ENCODE measurements at regions not wholly inside any gene's neighbourhood (a gene's known extent, or its start where the extent isn't known, plus 50 kb on each side); places are given as distances from the start of the nearest gene placed in this dataset.
"Not testable (repeated sequence)": the region's sequence is repeated elsewhere in the genome, so short reads cannot be mapped to it uniquely, and the experiment has no call there.

DNA sequence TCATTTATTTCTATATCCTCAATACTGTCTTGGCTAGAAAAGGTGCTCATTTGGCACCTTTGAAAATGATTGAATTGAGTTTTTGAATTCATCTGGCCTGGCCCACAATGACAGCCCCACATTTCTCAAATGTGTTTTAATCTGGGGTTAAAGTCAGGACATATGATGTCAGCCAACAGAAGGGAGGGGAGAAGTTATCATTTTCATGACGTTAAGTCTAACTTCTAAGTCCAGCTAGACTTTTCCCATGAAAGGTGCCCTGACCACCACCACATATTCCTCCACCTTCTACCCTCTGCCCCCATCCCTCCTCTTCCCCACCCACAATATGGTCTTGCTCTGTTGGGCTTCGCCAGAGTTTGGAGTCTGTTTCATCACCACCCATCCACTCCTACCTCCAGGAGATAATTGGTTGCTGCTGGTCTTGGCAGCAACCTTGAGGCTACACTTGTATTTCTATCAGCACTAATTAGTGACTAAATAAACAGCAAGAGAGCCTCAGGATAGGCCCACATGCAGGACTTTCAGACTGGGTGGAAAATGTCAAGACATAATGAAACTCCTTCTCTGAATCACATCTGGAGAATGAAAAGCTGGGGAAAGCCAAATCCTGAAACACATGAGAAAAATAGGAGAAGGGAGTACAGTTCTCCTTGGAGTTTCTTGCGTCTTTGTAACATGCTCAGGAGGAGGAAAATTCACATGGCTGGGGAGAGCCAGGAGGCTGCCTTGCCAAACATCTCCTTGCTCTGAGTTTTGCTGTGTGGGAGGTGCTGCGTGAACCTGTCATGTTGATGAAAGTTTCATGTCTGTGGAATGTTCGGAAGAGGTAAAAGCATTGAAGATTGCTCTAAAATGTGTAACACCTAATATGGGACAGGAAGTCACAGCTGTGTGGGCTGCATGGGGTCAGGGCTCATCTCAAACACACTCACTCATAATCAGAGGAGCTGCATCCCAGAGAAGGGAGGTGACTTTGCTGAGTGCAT lies 544.7 kb upstream of the KLF4 start:
- H3K4me1 ChIP-seq (ENCODE audit: control insufficient read depth in 2 of 2, insufficient read depth in 2 of 2, low read length in 2 of 2), result no peaks in the 10 kb centered on the region
- no peak for DNase-seq (ENCODE audit: low read depth in 6 of 9, low spot score in 9 of 9)
- H3K27me3 ChIP-seq (ENCODE audit: control insufficient read depth in 2 of 2, insufficient read depth in 1 of 2, low read length in 1 of 2), result no peaks in the 10 kb centered on the region
- WGBS, result 90% methylated on average over 5 of the region's 5 CpGs
- H3K9me3 ChIP-seq (ENCODE audit: control insufficient read depth in 2 of 2, insufficient read depth in 1 of 2, low read length in 1 of 2), result no peaks in the 10 kb centered on the region
- H3K27ac ChIP-seq (ENCODE audit: low read depth in 1 of 2, low read length in 1 of 2), result no peak overlapping the region
- no peak overlapping the region for H3K4me3 ChIP-seq (ENCODE audit: low read length in 2 of 2)
- no peaks in the 10 kb centered on the region for H3K36me3 ChIP-seq (ENCODE audit: control insufficient read depth in 2 of 2, insufficient read depth in 2 of 2, low read length in 1 of 2)

DNA sequence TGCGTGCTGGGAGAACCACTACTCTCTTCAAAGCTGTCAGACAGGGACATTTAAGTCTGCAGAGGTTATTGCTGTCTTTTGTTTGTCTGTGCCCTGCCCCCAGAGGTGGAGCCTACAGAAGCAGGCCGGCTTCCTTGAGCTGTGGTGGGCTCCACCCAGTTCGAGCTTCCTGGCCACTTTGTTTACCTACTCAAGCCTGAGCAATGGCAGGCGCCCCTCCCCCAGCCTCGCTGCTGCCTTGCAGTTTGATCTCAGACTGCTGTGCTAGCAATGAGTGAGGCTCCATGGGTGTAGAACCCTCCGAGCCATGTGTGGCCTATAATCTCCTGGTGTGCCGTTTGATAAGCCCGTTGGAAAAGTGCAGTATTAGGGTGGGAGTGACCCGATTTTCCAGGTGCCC lies 542.5 kb upstream of the KLF4 start:
- not testable (repeated sequence) for H3K4me3 ChIP-seq (ENCODE audit: low read length in 2 of 2); H3K9me3 ChIP-seq (ENCODE audit: control insufficient read depth in 2 of 2, insufficient read depth in 1 of 2, low read length in 1 of 2); H3K27ac ChIP-seq (ENCODE audit: low read depth in 1 of 2, low read length in 1 of 2); H3K36me3 ChIP-seq (ENCODE audit: control insufficient read depth in 2 of 2, insufficient read depth in 2 of 2, low read length in 1 of 2); H3K27me3 ChIP-seq (ENCODE audit: control insufficient read depth in 2 of 2, insufficient read depth in 1 of 2, low read length in 1 of 2); H3K4me1 ChIP-seq (ENCODE audit: control insufficient read depth in 2 of 2, insufficient read depth in 2 of 2, low read length in 2 of 2); DNase-seq (ENCODE audit: low read depth in 6 of 9, low spot score in 9 of 9)
- WGBS, result 84% methylated on average over 9 of the region's 9 CpGs

DNA sequence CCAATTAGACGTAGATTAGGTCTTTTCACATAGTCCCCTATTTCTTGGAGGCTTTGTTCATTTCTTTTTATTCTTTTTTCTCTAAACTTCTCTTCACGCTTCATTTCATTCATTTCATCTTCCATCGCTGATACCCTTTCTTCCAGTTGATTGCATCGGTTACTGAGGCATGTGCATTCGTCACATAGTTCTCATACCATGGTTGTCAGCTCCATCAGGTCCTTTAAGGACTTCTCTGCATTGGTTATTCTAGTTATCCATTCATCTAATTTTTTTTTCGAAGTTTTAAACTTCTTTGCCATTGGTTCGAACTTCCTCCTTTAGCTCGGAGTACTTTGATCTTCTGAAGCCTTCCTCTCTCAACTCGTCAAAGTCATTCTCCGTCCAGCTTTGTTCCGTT lies 541.7 kb upstream of the KLF4 start:
- H3K9me3 ChIP-seq (ENCODE audit: control insufficient read depth in 2 of 2, insufficient read depth in 1 of 2, low read length in 1 of 2); H3K4me3 ChIP-seq (ENCODE audit: low read length in 2 of 2); H3K27ac ChIP-seq (ENCODE audit: low read depth in 1 of 2, low read length in 1 of 2); H3K27me3 ChIP-seq (ENCODE audit: control insufficient read depth in 2 of 2, insufficient read depth in 1 of 2, low read length in 1 of 2); H3K36me3 ChIP-seq (ENCODE audit: control insufficient read depth in 2 of 2, insufficient read depth in 2 of 2, low read length in 1 of 2); DNase-seq (ENCODE audit: low read depth in 6 of 9, low spot score in 9 of 9); H3K4me1 ChIP-seq (ENCODE audit: control insufficient read depth in 2 of 2, insufficient read depth in 2 of 2, low read length in 2 of 2): not testable (repeated sequence)
- 93% methylated on average over 11 of the region's 11 CpGs for WGBS

DNA sequence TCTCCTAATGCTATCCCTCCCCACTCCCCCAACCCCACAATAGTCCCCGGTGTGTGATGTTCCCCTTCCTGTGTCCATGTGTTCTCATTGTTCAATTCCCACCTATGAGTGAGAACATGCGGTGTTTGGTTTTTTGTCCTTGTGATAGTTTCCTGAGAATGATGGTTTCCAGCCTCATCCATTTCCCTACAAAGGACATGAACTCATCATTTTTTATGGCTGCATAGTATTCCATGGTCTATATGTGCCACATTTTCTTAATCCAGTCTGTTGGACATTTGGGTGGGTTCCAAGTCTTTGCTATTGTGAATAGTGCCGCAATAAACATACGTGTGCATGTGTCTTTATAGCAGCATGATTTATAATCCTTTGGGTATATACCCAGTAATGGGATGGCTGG lies 537.1 kb upstream of the KLF4 start:
- not testable (repeated sequence) for H3K27ac ChIP-seq (ENCODE audit: low read depth in 1 of 2, low read length in 1 of 2); DNase-seq (ENCODE audit: low read depth in 6 of 9, low spot score in 9 of 9); H3K36me3 ChIP-seq (ENCODE audit: control insufficient read depth in 2 of 2, insufficient read depth in 2 of 2, low read length in 1 of 2); H3K27me3 ChIP-seq (ENCODE audit: control insufficient read depth in 2 of 2, insufficient read depth in 1 of 2, low read length in 1 of 2); H3K4me1 ChIP-seq (ENCODE audit: control insufficient read depth in 2 of 2, insufficient read depth in 2 of 2, low read length in 2 of 2); H3K4me3 ChIP-seq (ENCODE audit: low read length in 2 of 2); H3K9me3 ChIP-seq (ENCODE audit: control insufficient read depth in 2 of 2, insufficient read depth in 1 of 2, low read length in 1 of 2)
- WGBS, result 96% methylated on average over 4 of the region's 4 CpGs

DNA sequence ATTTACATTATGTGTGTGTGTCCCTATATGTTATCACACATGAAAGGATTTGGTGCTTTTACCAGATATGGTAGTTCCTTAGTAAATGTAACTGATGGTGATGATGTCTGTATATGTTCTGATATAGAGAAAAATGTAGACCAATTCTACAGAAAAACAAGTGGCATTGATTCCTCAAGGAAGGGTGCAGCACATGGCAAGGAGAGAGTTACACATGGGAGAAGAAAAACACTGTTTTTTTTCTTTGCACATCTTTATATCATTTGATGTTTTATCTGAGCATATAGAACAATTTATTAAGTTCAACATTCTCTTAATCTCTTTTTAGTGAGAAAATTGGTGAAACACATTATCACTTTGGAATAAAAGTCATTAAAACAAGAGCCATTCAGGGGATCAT lies 535.0 kb upstream of the KLF4 start:
- H3K4me1 ChIP-seq (ENCODE audit: control insufficient read depth in 2 of 2, insufficient read depth in 2 of 2, low read length in 2 of 2), result no peaks in the 10 kb centered on the region
- no peak for DNase-seq (ENCODE audit: low read depth in 6 of 9, low spot score in 9 of 9)
- no peaks in the 10 kb centered on the region for H3K27me3 ChIP-seq (ENCODE audit: control insufficient read depth in 2 of 2, insufficient read depth in 1 of 2, low read length in 1 of 2)
- H3K9me3 ChIP-seq (ENCODE audit: control insufficient read depth in 2 of 2, insufficient read depth in 1 of 2, low read length in 1 of 2), result no peaks in the 10 kb centered on the region
- no peak overlapping the region for H3K4me3 ChIP-seq (ENCODE audit: low read length in 2 of 2)
- H3K27ac ChIP-seq (ENCODE audit: low read depth in 1 of 2, low read length in 1 of 2), result no peak overlapping the region
- no peaks in the 10 kb centered on the region for H3K36me3 ChIP-seq (ENCODE audit: control insufficient read depth in 2 of 2, insufficient read depth in 2 of 2, low read length in 1 of 2)

DNA sequence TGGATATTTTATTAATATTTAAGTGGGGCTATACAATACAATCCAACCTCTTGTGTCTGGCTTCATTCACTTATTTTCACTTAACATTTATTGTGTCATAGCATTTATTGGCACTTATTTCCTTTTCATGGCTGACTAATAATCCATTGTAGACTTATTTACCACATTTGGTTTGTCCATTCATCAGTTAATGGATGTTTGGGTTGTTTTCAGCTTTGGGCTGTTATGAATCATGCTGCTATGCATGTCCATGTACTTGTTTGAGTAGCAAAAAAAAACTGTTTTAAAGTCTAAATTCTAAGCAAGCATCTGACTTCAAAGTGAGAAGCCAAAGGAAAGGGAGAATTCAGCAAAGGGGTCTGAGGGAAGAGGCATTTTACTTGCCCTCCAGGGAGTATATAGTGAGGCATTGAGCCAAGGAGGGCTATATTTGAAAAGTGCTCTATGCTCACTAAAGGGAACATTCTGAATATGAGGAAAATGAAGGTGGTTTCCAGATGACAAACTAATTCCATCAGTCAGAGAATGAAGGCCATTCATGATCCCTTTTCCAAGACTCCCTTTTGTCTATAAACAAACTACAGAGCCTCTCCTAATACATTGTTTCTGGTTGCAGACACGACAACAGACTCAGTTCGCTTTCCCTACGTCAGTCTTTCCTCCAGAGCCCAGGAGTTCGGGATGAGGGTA lies 532.8 kb upstream of the KLF4 start:
- H3K4me3 ChIP-seq (ENCODE audit: low read length in 2 of 2), result no peak overlapping the region
- H3K4me1 ChIP-seq (ENCODE audit: control insufficient read depth in 2 of 2, insufficient read depth in 2 of 2, low read length in 2 of 2), result no peaks in the 10 kb centered on the region
- DNase-seq (ENCODE audit: low read depth in 6 of 9, low spot score in 9 of 9), result no peak
- no peak overlapping the region for H3K27ac ChIP-seq (ENCODE audit: low read depth in 1 of 2, low read length in 1 of 2)
- no peaks in the 10 kb centered on the region for H3K9me3 ChIP-seq (ENCODE audit: control insufficient read depth in 2 of 2, insufficient read depth in 1 of 2, low read length in 1 of 2)
- H3K36me3 ChIP-seq (ENCODE audit: control insufficient read depth in 2 of 2, insufficient read depth in 2 of 2, low read length in 1 of 2), result no peaks in the 10 kb centered on the region
- H3K27me3 ChIP-seq (ENCODE audit: control insufficient read depth in 2 of 2, insufficient read depth in 1 of 2, low read length in 1 of 2), result no peaks in the 10 kb centered on the region
- 94% methylated on average over 4 of the region's 4 CpGs for WGBS

DNA sequence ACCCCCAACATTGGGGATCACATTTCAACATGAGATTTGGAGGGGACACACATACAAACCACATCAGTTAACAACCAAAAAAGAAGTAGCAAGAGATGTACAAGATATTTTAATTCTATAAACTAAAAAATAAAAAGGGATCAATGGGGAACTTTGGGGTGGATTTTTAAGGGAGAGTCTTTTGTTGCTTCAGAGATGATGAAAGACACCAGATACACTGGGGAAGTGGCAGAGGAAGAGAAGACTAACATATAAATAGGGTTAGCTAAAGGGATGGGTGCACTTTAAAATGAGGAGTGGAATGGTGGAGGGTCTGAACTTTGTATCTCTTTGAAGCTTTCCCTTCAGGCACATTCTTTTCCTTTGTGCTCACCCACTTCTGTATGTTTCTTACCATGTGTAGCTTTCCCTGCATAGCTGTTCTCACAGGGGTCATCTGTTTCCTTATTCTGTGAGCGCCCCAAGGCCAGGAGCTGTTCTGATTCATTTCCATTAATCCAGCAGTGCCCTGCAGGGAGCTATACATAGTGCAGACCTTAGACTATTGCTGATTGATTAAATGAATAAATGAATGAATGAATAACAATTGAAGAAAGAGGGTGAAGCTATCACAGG lies 531.6 kb upstream of the KLF4 start:
- 95% methylated on average over 1 of the region's 1 CpG for WGBS
- no peaks in the 10 kb centered on the region for H3K4me1 ChIP-seq (ENCODE audit: control insufficient read depth in 2 of 2, insufficient read depth in 2 of 2, low read length in 2 of 2)

DNA sequence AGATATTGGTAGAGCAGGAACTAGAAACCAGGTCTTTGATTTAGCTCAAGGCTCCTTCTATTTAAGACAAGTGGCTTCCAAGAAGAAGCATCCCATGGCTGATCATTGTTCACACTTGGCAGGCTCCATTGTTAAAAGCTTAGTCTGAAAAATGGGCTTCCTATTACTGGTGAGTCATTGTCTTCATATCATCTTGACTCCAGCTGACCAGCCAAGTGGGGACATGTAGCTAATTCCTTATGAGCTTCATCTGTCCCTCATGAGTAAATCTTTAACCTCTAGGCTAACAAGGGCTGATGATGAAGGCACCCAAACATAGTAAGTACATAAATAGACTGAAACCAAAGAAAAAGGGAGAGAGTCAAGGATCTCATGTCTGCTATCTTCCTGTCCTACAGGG lies 530.3 kb upstream of the KLF4 start:
- no peak for DNase-seq (ENCODE audit: low read depth in 6 of 9, low spot score in 9 of 9)
- Histone ChIP-seq H3K9me3 (ENCODE audit: control insufficient read depth in 2 of 2, insufficient read depth in 1 of 2, low read length in 1 of 2) (no peaks in the 10 kb centered on the region), H3K4me1 (ENCODE audit: control insufficient read depth in 2 of 2, insufficient read depth in 2 of 2, low read length in 2 of 2) (no peaks in the 10 kb centered on the region), H3K4me3 (ENCODE audit: low read length in 2 of 2) (no peak overlapping the region), H3K27ac (ENCODE audit: low read depth in 1 of 2, low read length in 1 of 2) (no peak overlapping the region), H3K36me3 (ENCODE audit: control insufficient read depth in 2 of 2, insufficient read depth in 2 of 2, low read length in 1 of 2) (no peaks in the 10 kb centered on the region), H3K27me3 (ENCODE audit: control insufficient read depth in 2 of 2, insufficient read depth in 1 of 2, low read length in 1 of 2) (no peaks in the 10 kb centered on the region)

More for the DNA sequence above, 531.6 kb upstream of the KLF4 start:
- no peak for DNase-seq (ENCODE audit: low read depth in 6 of 9, low spot score in 9 of 9)
- Histone ChIP-seq H3K36me3 (ENCODE audit: control insufficient read depth in 2 of 2, insufficient read depth in 2 of 2, low read length in 1 of 2) (no peaks in the 10 kb centered on the region), H3K27ac (ENCODE audit: low read depth in 1 of 2, low read length in 1 of 2) (no peak overlapping the region), H3K9me3 (ENCODE audit: control insufficient read depth in 2 of 2, insufficient read depth in 1 of 2, low read length in 1 of 2) (no peaks in the 10 kb centered on the region), H3K4me3 (ENCODE audit: low read length in 2 of 2) (no peak overlapping the region), H3K27me3 (ENCODE audit: control insufficient read depth in 2 of 2, insufficient read depth in 1 of 2, low read length in 1 of 2) (no peaks in the 10 kb centered on the region)

DNA sequence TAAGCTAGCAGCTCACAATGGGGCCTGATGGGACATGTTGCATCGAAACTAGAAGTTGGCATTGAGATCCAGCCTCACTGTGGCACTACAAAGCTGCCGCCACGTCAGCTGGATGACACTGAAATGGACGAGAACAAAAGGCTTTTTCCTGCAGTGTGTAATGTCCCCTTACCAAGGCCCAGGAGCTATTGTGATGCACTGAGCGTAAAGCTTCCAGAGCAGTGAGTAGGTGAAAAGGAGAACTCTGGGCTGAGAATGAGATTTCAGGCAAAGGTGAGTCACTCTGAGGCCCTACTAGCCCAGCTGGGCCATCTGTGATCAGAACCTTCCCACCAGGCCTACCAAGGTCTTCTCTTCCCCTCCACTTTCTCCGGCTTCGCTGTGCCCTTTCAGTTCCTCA lies 528.1 kb upstream of the KLF4 start:
- Histone ChIP-seq H3K36me3 (ENCODE audit: control insufficient read depth in 2 of 2, insufficient read depth in 2 of 2, low read length in 1 of 2) (no peaks in the 10 kb centered on the region), H3K27me3 (ENCODE audit: control insufficient read depth in 2 of 2, insufficient read depth in 1 of 2, low read length in 1 of 2) (no peaks in the 10 kb centered on the region), H3K4me3 (ENCODE audit: low read length in 2 of 2) (no peak overlapping the region), H3K27ac (ENCODE audit: low read depth in 1 of 2, low read length in 1 of 2) (no peak overlapping the region), H3K9me3 (ENCODE audit: control insufficient read depth in 2 of 2, insufficient read depth in 1 of 2, low read length in 1 of 2) (no peaks in the 10 kb centered on the region), H3K4me1 (ENCODE audit: control insufficient read depth in 2 of 2, insufficient read depth in 2 of 2, low read length in 2 of 2) (no peaks in the 10 kb centered on the region)
- 89% methylated on average over 7 of the region's 7 CpGs for WGBS
- DNase-seq (ENCODE audit: low read depth in 6 of 9, low spot score in 9 of 9), result no peak
